Stimulated activated CD4-positive, alpha-beta T cell treated with anti-CD3 and anti-CD28 coated beads, Interleukin-12 subunit alpha, Interleukin-12 subunit beta, amount 100 ng/mL, for 4 hours (primary cell): ENCODE measurements at regions not wholly inside any gene's neighbourhood (a gene's known extent, or its start where the extent isn't known, plus 50 kb on each side); places are given as distances from the start of the nearest gene placed in this dataset.

Experiments
- DNase-seq: peaks from one replicate; pipeline ENCODE4 v3.0.0-alpha.2; 2020

GRCh38 chr1:218835609-218836008 lies 338.1 kb upstream of the LYPLAL1 start:
- no peak for DNase-seq

GRCh38 chr1:218836264-218836663 lies 337.4 kb upstream of the LYPLAL1 start:
- DNase-seq = no peak

GRCh38 chr1:218837051-218837450 lies 336.6 kb upstream of the LYPLAL1 start:
- DNase-seq = no peak

- no peak for DNase-seq
Observed at GRCh38 chr1:218845589-218845988, 328.1 kb upstream of the LYPLAL1 start.

GRCh38 chr1:218846181-218846580 lies 327.5 kb upstream of the LYPLAL1 start:
- no peak for DNase-seq

GRCh38 chr1:218847089-218847768 lies 326.4 kb upstream of the LYPLAL1 start:
- no peak for DNase-seq

- no peak for DNase-seq
Observed at GRCh38 chr1:218848009-218848408, 325.7 kb upstream of the LYPLAL1 start.

- no peak for DNase-seq
Observed at GRCh38 chr1:218850367-218850766, 323.3 kb upstream of the LYPLAL1 start.

- no peak for DNase-seq
Observed at GRCh38 chr1:218851586-218851985, 322.1 kb upstream of the LYPLAL1 start.

- no peak for DNase-seq
Observed at GRCh38 chr1:218852527-218852926, 321.2 kb upstream of the LYPLAL1 start.

- DNase-seq = no peak
Observed at GRCh38 chr1:218863987-218864386, 309.7 kb upstream of the LYPLAL1 start.

- no peak for DNase-seq
Observed at GRCh38 chr1:218865591-218865990, 308.1 kb upstream of the LYPLAL1 start.

- DNase-seq = no peak
Observed at GRCh38 chr1:218866507-218866906, 307.2 kb upstream of the LYPLAL1 start.

- no peak for DNase-seq
Observed at GRCh38 chr1:218867066-218867465, 306.6 kb upstream of the LYPLAL1 start.

GRCh38 chr1:218867941-218868626 lies 305.6 kb upstream of the LYPLAL1 start:
- DNase-seq = no peak

GRCh38 chr1:218869276-218869675 lies 304.4 kb upstream of the LYPLAL1 start:
- no peak for DNase-seq

- no peak for DNase-seq
Observed at GRCh38 chr1:218872026-218872425, 301.7 kb upstream of the LYPLAL1 start.

- no peak for DNase-seq
Observed at GRCh38 chr1:218872928-218873327, 300.8 kb upstream of the LYPLAL1 start.

- no peak for DNase-seq
Observed at GRCh38 chr1:218874313-218874712, 299.4 kb upstream of the LYPLAL1 start.

- no peak for DNase-seq
Observed at GRCh38 chr1:218874801-218875400, 298.8 kb upstream of the LYPLAL1 start.

GRCh38 chr1:218878369-218878768 lies 295.3 kb upstream of the LYPLAL1 start:
- DNase-seq = no peak

GRCh38 chr1:218880484-218881060 lies 293.1 kb upstream of the LYPLAL1 start:
- no peak for DNase-seq

GRCh38 chr1:218882454-218882853 lies 291.2 kb upstream of the LYPLAL1 start:
- DNase-seq = no peak
